ENCODE measurements at regions not wholly inside any gene's neighbourhood (a gene's known extent, or its start where the extent isn't known, plus 50 kb on each side); places are given as distances from the start of the nearest gene placed in this dataset.

- TF ChIP-seq CTCF (conservative IDR thresholded peaks at IDR 0.05) (no peak), ZFX (IDR thresholded peaks at IDR 0.05) (no peak)
These were observed 72.7 kb upstream of the ABHD2 start for GRCh38 chr15:89015412-89016097.
